K562 (cell line): ENCODE measurements at regions not wholly inside any gene's neighbourhood (a gene's known extent, or its start where the extent isn't known, plus 50 kb on each side); places are given as distances from the start of the nearest gene placed in this dataset.
A peak's percentile ranks its signal among the peaks of the same experiment; 100 is the strongest.

Experiments
- ATAC-seq: fragments of 200-7000 bp; cut with Tn5 transposase; 3 replicates; pipeline ENCODE4 v1.9.1; 2020; ENCODE audit warnings: moderate library complexity
- BruUV-seq: library from RNA; stranded (reverse); fragments of 400-500 nt; replicated peaks from 2 replicates; lab custom pipeline; 2021; lab: Mats Ljungman, UMichigan
- CTCF ChIA-PET: fragments of 300-600 bp; formaldehyde crosslinking; extraction: SDS; loops from one replicate; lab custom pipeline; 2021; ENCODE audit warnings: low intra/inter-chr PET ratio; lab: Yijun Ruan, JAX
- POLR2A ChIA-PET: fragments of 300-600, 350-650 bp; sonication (Branson Sonifier 250); formaldehyde crosslinking; extraction: SDS; loops from one replicate; lab custom pipeline; 2021; ENCODE audit warnings: antibody characterized with exemption, inconsistent platforms; lab: Yijun Ruan, JAX
- DNase-seq, 4 experiments: peaks; one replicate each; pipeline versions ENCODE4 v3.0.0 to v3.0.0-alpha.2; 2011 to 2018; ENCODE audit warnings: low spot score in 3 of 4, mixed read lengths in 3 of 4; ENCODE audit errors: extremely low read depth in 1 of 4
- FAIRE-seq: peaks from 2 replicates; lab custom pipeline; 2011; peaks lifted over from hg19 to GRCh38; lab: Jason Lieb, UNC
- H2AFZ ChIP-seq: 2 replicates; pipeline ENCODE4 v1.6.0; 2011; ENCODE audit warnings: low read depth, low read length, control low read depth, inconsistent platforms
- H3K27ac ChIP-seq: fragments of 200-600 bp; 3 replicates; pipeline ENCODE4 v1.8.0; 2011; ENCODE audit warnings: low read depth, mild to moderate bottlenecking, control low read depth, inconsistent platforms, low read length, moderate library complexity, mixed read lengths; ENCODE audit errors: extremely low read depth
- H3K27me3 ChIP-seq, 2 experiments: fragments of 300-600 bp in 1 of 2; 2 replicates in 1 of 2; 3 replicates in 1 of 2; pipeline versions ENCODE4 v1.6.0 to v1.8.0; 2011; ENCODE audit warnings: inconsistent platforms in 2 of 2, low read length in 2 of 2, mild to moderate bottlenecking in 1 of 2, mixed read lengths in 1 of 2, moderate library complexity in 1 of 2; ENCODE audit not compliant: control insufficient read depth in 2 of 2, insufficient read depth in 2 of 2
- H3K36me3 ChIP-seq: fragments of 300-600 bp; 3 replicates; pipeline ENCODE4 v1.8.0; 2011; ENCODE audit warnings: mild to moderate bottlenecking, low read length, inconsistent platforms; ENCODE audit not compliant: control insufficient read depth, insufficient read depth
- H3K4me1 ChIP-seq, 2 experiments: fragments of 200-600 bp in 1 of 2; replicated peaks in 1 of 2; 2 replicates in 1 of 2; 3 replicates in 1 of 2; pipeline versions ENCODE4 v1.5.1 to v1.8.0; 2011; ENCODE audit warnings: inconsistent platforms in 2 of 2, low read length in 2 of 2, mild to moderate bottlenecking in 1 of 2, mixed read lengths in 1 of 2, moderate library complexity in 1 of 2; ENCODE audit not compliant: control insufficient read depth in 2 of 2, insufficient read depth in 2 of 2
- H3K4me2 ChIP-seq: 2 replicates; pipeline ENCODE4 v1.6.1; 2011; ENCODE audit warnings: low read length, control low read depth, inconsistent platforms, mixed read lengths; ENCODE audit not compliant: insufficient read depth
- H3K4me3 ChIP-seq: fragments of 200-600 bp; sonication (generic), shearing (Covaris generic); 2 replicates; pipeline ENCODE4 v1.5.1; 2016; ENCODE audit warnings: control low read depth, inconsistent platforms
- H3K79me2 ChIP-seq: fragments of 200-600 bp; 3 replicates; pipeline ENCODE4 v1.8.0; 2011; ENCODE audit warnings: low read length, inconsistent platforms; ENCODE audit not compliant: control insufficient read depth, insufficient read depth
- H3K9ac ChIP-seq, 2 experiments: 2 replicates each; pipeline versions ENCODE4 v1.6.0 to v1.6.1; 2011; ENCODE audit warnings: low read depth in 2 of 2, low read length in 2 of 2, control low read depth in 1 of 2, inconsistent platforms in 1 of 2, mild to moderate bottlenecking in 1 of 2, mixed read lengths in 1 of 2; ENCODE audit not compliant: insufficient read depth in 1 of 2
- H3K9me1 ChIP-seq: one replicate; pipeline ENCODE4 v1.6.0; 2011; ENCODE audit warnings: inconsistent platforms, mild to moderate bottlenecking, low read length, moderate library complexity; ENCODE audit not compliant: control insufficient read depth, insufficient read depth
- H3K9me3 ChIP-seq: replicated peaks from 2 replicates; pipeline ENCODE4 v1.5.1; 2011; ENCODE audit warnings: low read depth, low read length, inconsistent platforms; ENCODE audit not compliant: control insufficient read depth, insufficient read depth
- H4K20me1 ChIP-seq: replicated peaks from 2 replicates; pipeline ENCODE4 v1.6.1; 2011; ENCODE audit warnings: low read length, inconsistent platforms, mixed read lengths; ENCODE audit not compliant: control insufficient read depth, insufficient read depth
- ATF7 ChIP-seq: fragments of 450-650 bp; IDR thresholded peaks from 2 replicates; pipeline ENCODE4 v1.7.1; 2014; ENCODE audit warnings: mild to moderate bottlenecking, moderate library complexity
- CEBPB ChIP-seq: fragments of 450-650 bp; IDR thresholded peaks from 2 replicates; pipeline ENCODE4 v1.6.1; 2016; ENCODE audit warnings: missing genetic modification characterization, missing compliant biosample characterization
- CHD4 ChIP-seq: fragments of 200-600 bp; sonication (generic); IDR thresholded peaks from 3 replicates; pipeline ENCODE4 v1.6.1; 2012; ENCODE audit warnings: low read depth, mild to moderate bottlenecking, mixed read lengths, low read length, inconsistent platforms; ENCODE audit not compliant: insufficient read depth, insufficient replicate concordance, poor library complexity, severe bottlenecking
- HCFC1 ChIP-seq: IDR thresholded peaks from 2 replicates; pipeline ENCODE4 v1.6.1; 2012; ENCODE audit warnings: low read depth, low read length, improper control_type of control experiment
- RCOR1 ChIP-seq, 2 experiments: IDR thresholded peaks; 2 replicates each; pipeline ENCODE4 v1.6.1; 2012; ENCODE audit warnings: low read depth in 2 of 2, low read length in 2 of 2, borderline replicate concordance in 1 of 2, improper control_type of control experiment in 1 of 2
- in situ Hi-C: fragments of 300-500 bp; cut with MboI; formaldehyde crosslinking; loops from 4 replicates; pipeline ENCODE4 v1.15.0; 2018; ENCODE audit warnings: inconsistent platforms, mixed read lengths
- intact Hi-C: fragments of 100-400 bp; cut with micrococcal nuclease; formaldehyde crosslinking; loops from 2 replicates; pipeline ENCODE4 v1.14.2; 2022
- TF ChIP-seq, protein P1 (sequence below): fragments of 450-650 bp; IDR thresholded peaks from 2 replicates; pipeline ENCODE4 v1.6.1; 2018; ENCODE audit warnings: mild to moderate bottlenecking, low read depth; ENCODE audit not compliant: partially characterized antibody

DNA sequence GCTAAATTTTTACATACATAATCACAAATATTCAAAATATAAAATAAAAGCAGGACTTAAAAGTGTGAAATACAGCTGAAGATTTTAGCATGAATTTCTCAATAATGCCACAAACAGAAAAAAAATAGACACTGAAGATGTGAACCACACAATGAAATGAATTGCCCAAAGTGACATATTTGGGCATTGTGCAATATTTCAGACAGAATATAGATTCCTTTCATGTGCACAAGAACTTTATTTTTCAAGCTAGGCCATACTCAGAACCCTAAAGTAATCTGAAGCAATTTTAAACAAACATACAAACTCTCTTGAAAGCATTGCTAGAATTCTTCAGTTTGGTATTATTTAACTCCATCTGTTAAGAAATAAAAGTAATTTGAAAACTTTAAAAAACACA, 764.1 kb downstream of the STIM2 start:
- Histone ChIP-seq H3K27me3 (no peaks in the 10 kb centered on the region), H3K4me1 (no peaks in the 10 kb centered on the region), H3K4me2 (no peak overlapping the region), H3K9me1 (no peaks in the 10 kb centered on the region), H4K20me1 (no peaks in the 10 kb centered on the region), H3K4me3 (no peak overlapping the region), H2AFZ (no peak overlapping the region), H3K79me2 (no peaks in the 10 kb centered on the region), H3K9ac (no peak overlapping the region), H3K27ac (no peak overlapping the region), H3K36me3 (no peaks in the 10 kb centered on the region), H3K9me3 (no peaks in the 10 kb centered on the region)
- no peak for ATAC-seq
- DNase-seq: no peak
- POLR2A ChIA-PET: no interaction called here
- intact Hi-C loops: no loop called here
- CTCF ChIA-PET: no interaction called here
- TF ChIP-seq, protein P1, sequence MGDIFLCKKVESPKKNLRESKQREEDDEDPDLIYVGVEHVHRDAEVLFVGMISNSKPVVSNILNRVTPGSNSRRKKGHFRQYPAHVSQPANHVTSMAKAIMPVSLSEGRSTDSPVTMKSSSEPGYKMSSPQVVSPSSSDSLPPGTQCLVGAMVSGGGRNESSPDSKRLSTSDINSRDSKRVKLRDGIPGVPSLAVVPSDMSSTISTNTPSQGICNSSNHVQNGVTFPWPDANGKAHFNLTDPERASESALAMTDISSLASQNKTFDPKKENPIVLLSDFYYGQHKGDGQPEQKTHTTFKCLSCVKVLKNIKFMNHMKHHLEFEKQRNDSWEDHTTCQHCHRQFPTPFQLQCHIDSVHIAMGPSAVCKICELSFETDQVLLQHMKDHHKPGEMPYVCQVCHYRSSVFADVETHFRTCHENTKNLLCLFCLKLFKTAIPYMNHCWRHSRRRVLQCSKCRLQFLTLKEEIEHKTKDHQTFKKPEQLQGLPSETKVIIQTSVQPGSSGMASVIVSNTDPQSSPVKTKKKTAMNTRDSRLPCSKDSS: no peak
- TF ChIP-seq CEBPB (tag) (peak; percentile 59), CHD4 (no peak), HCFC1 (no peak), ATF7 (no peak), RCOR1 (IDR thresholded peaks at IDR 0.05; ENCODE audit: borderline replicate concordance in 1 of 2, low read depth in 2 of 2, low read length in 2 of 2) (no peak)
- BruUV-seq: no TSS peak
- FAIRE-seq: no peak
- in situ Hi-C loops: no loop called here
